Mesenchymal stem cell (in vitro differentiated cells and primary cell): ENCODE measurements at regions not wholly inside any gene's neighbourhood (a gene's known extent, or its start where the extent isn't known, plus 50 kb on each side); places are given as distances from the start of the nearest gene placed in this dataset.
A peak's percentile ranks its signal among the peaks of the same experiment; 100 is the strongest.

Experiments used
- DNase-seq: peaks from one replicate; pipeline ENCODE4 v3.0.0-alpha.2; 2013
- H2AFZ ChIP-seq: one replicate; pipeline ENCODE4 v1.6.1; 2013; ENCODE audit warnings: low read depth, mild to moderate bottlenecking, control low read depth, inconsistent platforms, low read length, moderate library complexity
- H2AK5ac ChIP-seq: 2 replicates; pipeline ENCODE4 v1.6.1; 2013; ENCODE audit warnings: low read length, moderate library complexity, mild to moderate bottlenecking, inconsistent platforms; ENCODE audit not compliant: severe bottlenecking
- H2BK120ac ChIP-seq: one replicate; pipeline ENCODE4 v1.6.1; 2013; ENCODE audit warnings: low read depth, mild to moderate bottlenecking, inconsistent platforms, low read length, moderate library complexity
- H2BK12ac ChIP-seq, 2 experiments: one replicate each; pipeline ENCODE4 v1.6.1; 2013; ENCODE audit warnings: inconsistent platforms in 2 of 2, low read length in 2 of 2, mild to moderate bottlenecking in 2 of 2, moderate library complexity in 2 of 2, control low read depth in 1 of 2
- H2BK15ac ChIP-seq: one replicate; pipeline ENCODE4 v1.6.1; 2013; ENCODE audit warnings: mild to moderate bottlenecking, low read depth, inconsistent platforms; ENCODE audit not compliant: poor library complexity, severe bottlenecking
- H2BK5ac ChIP-seq: 2 replicates; pipeline ENCODE4 v1.6.1; 2013; ENCODE audit warnings: low read depth, mild to moderate bottlenecking, low read length, control low read depth, inconsistent platforms; ENCODE audit not compliant: poor library complexity, severe bottlenecking
- H3K14ac ChIP-seq, 2 experiments: one replicate each; pipeline ENCODE4 v1.6.1; 2013; ENCODE audit warnings: inconsistent platforms in 2 of 2, low read length in 2 of 2, control low read depth in 1 of 2, mild to moderate bottlenecking in 1 of 2, moderate library complexity in 1 of 2
- H3K18ac ChIP-seq, 2 experiments: one replicate each; pipeline ENCODE4 v1.6.1; 2013; ENCODE audit warnings: inconsistent platforms in 2 of 2, low read length in 2 of 2, control low read depth in 1 of 2, low read depth in 1 of 2, mild to moderate bottlenecking in 1 of 2
- H3K23ac ChIP-seq, 2 experiments: one replicate each; pipeline ENCODE4 v1.6.1; 2013; ENCODE audit warnings: inconsistent platforms in 2 of 2, low read length in 2 of 2, mild to moderate bottlenecking in 2 of 2, moderate library complexity in 2 of 2, control low read depth in 1 of 2
- H3K27ac ChIP-seq: 2 replicates; pipeline ENCODE4 v1.5.1; 2013; ENCODE audit warnings: mild to moderate bottlenecking, moderate library complexity, low read length, control low read depth, inconsistent platforms; ENCODE audit not compliant: poor library complexity, severe bottlenecking
- H3K27me3 ChIP-seq, 2 experiments: 2 replicates each; pipeline versions ENCODE4 v1.6.1 to v1.7.0; 2013; ENCODE audit warnings: low read length in 2 of 2, mild to moderate bottlenecking in 2 of 2, moderate library complexity in 2 of 2, control low read depth in 1 of 2, inconsistent platforms in 1 of 2; ENCODE audit not compliant: control insufficient read depth in 1 of 2, insufficient read depth in 1 of 2
- H3K36me3 ChIP-seq, 2 experiments: 2 replicates each; pipeline versions ENCODE4 v1.6.1 to v1.7.0; 2013; ENCODE audit warnings: low read length in 2 of 2, control low read depth in 1 of 2, inconsistent platforms in 1 of 2, low read depth in 1 of 2, mild to moderate bottlenecking in 1 of 2; ENCODE audit not compliant: insufficient read depth in 2 of 2, control insufficient read depth in 1 of 2
- H3K4ac ChIP-seq, 2 experiments: one replicate each; pipeline ENCODE4 v1.6.1; 2013; ENCODE audit warnings: inconsistent platforms in 2 of 2, low read length in 2 of 2, mild to moderate bottlenecking in 2 of 2, moderate library complexity in 2 of 2, control low read depth in 1 of 2, low read depth in 1 of 2
- H3K4me1 ChIP-seq: 2 replicates; pipeline ENCODE4 v1.6.1; 2013; ENCODE audit warnings: low read depth, low read length, control low read depth; ENCODE audit not compliant: control insufficient read depth, insufficient read depth
- H3K4me2 ChIP-seq: 2 replicates; pipeline ENCODE4 v1.6.1; 2013; ENCODE audit warnings: low read length, mild to moderate bottlenecking, inconsistent platforms; ENCODE audit not compliant: poor library complexity, severe bottlenecking
- H3K4me3 ChIP-seq, 2 experiments: 2 replicates each; pipeline versions ENCODE4 v1.5.1 to v1.7.0; 2013; ENCODE audit warnings: low read length in 2 of 2, mild to moderate bottlenecking in 2 of 2, control low read depth in 1 of 2, low read depth in 1 of 2; ENCODE audit not compliant: insufficient read depth in 1 of 2
- H3K79me1 ChIP-seq: replicated peaks from 2 replicates; pipeline ENCODE4 v1.6.1; 2013; ENCODE audit warnings: mild to moderate bottlenecking, control low read depth, low read length, inconsistent platforms; ENCODE audit not compliant: poor library complexity, severe bottlenecking
- H3K9ac ChIP-seq: 2 replicates; pipeline ENCODE4 v1.7.0; 2013; ENCODE audit warnings: mild to moderate bottlenecking, low read length, moderate library complexity
- H3K9me3 ChIP-seq: 2 replicates; pipeline ENCODE4 v1.7.0; 2013; ENCODE audit warnings: mild to moderate bottlenecking, low read length; ENCODE audit not compliant: control insufficient read depth
- H4K8ac ChIP-seq: one replicate; pipeline ENCODE4 v1.6.1; 2013; ENCODE audit warnings: inconsistent platforms, mild to moderate bottlenecking, low read length, moderate library complexity
- H4K91ac ChIP-seq: one replicate; pipeline ENCODE4 v1.6.1; 2013; ENCODE audit warnings: mild to moderate bottlenecking, low read length, inconsistent platforms
- WGBS: methylation state at CpG from one replicate; pipeline ENCODE4 v1.1.7; 2013; ENCODE audit warnings: mixed read lengths; 5-methylcytosine and 5-hydroxymethylcytosine counted together

DNA sequence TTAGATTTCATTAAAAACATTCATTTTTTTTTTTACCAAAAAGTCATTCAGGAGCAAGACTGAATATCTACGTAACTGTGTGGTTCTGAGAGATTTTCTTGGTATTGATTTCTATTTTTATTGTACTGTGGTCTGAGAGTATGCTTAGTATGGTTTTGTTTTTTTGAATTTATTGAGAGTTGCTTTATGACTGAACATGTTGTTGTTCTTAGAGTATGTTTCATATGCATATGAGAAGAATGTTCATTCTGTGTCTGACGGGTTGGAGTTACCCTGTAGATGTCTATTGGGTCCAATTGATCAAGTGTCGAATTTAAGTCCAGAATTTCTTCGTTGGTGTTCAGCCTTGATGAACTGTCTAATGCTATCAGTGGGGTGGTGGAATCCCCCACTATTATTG lies 306.0 kb upstream of the KCNJ16 start:
- H2AFZ ChIP-seq, result no peak overlapping the region
- H3K9me3 ChIP-seq, result no peaks in the 10 kb centered on the region
- no peak overlapping the region for H4K91ac ChIP-seq
- no peak overlapping the region for H3K4me2 ChIP-seq
- H3K27me3 ChIP-seq, result no peaks in the 10 kb centered on the region
- no peaks in the 10 kb centered on the region for H3K36me3 ChIP-seq
- H3K9ac ChIP-seq, result no peak overlapping the region
- no peak overlapping the region for H3K4me3 ChIP-seq
- no peak overlapping the region for H3K18ac ChIP-seq
- no peak overlapping the region for H4K8ac ChIP-seq
- no peak overlapping the region for H2BK120ac ChIP-seq
- H3K14ac ChIP-seq, result no peak overlapping the region
- WGBS, result 93% methylated on average over 4 of the region's 4 CpGs
- no peak overlapping the region for H2AK5ac ChIP-seq
- H3K79me1 ChIP-seq, result no peaks in the 10 kb centered on the region
- H3K27ac ChIP-seq, result no peak overlapping the region
- no peaks in the 10 kb centered on the region for H3K4me1 ChIP-seq
- no peak overlapping the region for H2BK5ac ChIP-seq
- H2BK15ac ChIP-seq, result no peak overlapping the region
- no peak overlapping the region for H3K23ac ChIP-seq
- no peak overlapping the region for H3K4ac ChIP-seq
- DNase-seq, result no peak
- H2BK12ac ChIP-seq, result no peak overlapping the region

GRCh38 chr17:69773081-69773480 lies 301.9 kb upstream of the KCNJ16 start:
- H3K9ac ChIP-seq, result no peak overlapping the region
- H3K4me3 ChIP-seq, result no peak overlapping the region
- no peak overlapping the region for H2BK15ac ChIP-seq
- H2BK12ac ChIP-seq, result no peak overlapping the region
- H3K4ac ChIP-seq, result no peak overlapping the region
- no peak overlapping the region for H4K91ac ChIP-seq
- no peak overlapping the region for H2AK5ac ChIP-seq
- WGBS, result 97% methylated on average over 3 of the region's 3 CpGs
- H3K23ac ChIP-seq, result no peak overlapping the region
- no peaks in the 10 kb centered on the region for H3K36me3 ChIP-seq
- no peaks in the 10 kb centered on the region for H3K9me3 ChIP-seq
- no peak overlapping the region for H3K27ac ChIP-seq
- H3K79me1 ChIP-seq, result no peaks in the 10 kb centered on the region
- no peak overlapping the region for H3K14ac ChIP-seq
- no peak overlapping the region for H2BK120ac ChIP-seq
- no peak overlapping the region for H2AFZ ChIP-seq
- H3K4me1 ChIP-seq, result no peaks in the 10 kb centered on the region
- H4K8ac ChIP-seq, result no peak overlapping the region
- H3K18ac ChIP-seq, result no peak overlapping the region
- DNase-seq, result peak; percentile 3
- H2BK5ac ChIP-seq, result no peak overlapping the region
- H3K4me2 ChIP-seq, result no peak overlapping the region
- no peaks in the 10 kb centered on the region for H3K27me3 ChIP-seq

DNA sequence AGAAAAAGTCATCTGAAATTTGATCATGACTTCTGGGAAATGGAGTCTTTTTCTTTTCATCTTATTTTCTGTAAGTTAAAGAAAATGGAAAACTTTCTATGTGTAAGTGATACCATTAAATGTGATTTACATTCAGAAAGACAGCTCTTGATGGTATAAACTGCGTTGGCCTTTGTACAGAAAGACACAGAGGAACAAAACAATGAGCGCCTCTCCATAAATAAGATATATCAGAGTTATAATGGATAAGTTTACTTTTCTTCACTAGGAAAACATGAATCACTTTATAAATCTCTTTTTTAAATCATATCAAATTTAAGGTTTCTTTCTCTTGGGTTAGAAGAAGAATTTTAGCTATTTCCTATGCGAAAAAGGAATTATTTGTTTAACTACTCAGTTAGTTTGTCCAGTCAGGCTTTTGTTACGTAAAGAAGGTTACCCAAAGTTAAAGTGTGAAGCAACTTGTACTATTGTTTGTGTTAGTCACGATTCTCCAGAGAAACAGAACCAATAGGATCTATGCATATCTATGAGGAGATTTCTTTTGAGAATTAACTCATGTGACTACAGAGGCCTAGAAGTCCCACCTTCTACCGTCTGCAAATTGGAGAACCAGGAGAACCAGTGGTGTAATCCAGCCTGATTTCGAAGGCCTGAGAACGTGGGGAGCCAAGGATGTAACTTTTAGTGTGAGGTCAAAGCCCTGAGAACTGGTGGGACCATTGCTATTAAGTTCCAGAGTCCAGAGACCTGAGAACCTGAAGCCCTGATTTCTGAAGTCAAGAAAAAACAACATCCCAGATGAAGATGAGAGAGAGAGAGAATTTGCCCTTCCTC lies 295.4 kb upstream of the KCNJ16 start:
- Histone ChIP-seq H3K14ac (no peak overlapping the region), H2BK12ac (no peak overlapping the region), H3K27ac (no peak overlapping the region), H3K23ac (no peak overlapping the region), H3K4me2 (no peak overlapping the region), H2BK120ac (no peak overlapping the region), H3K4ac (no peak overlapping the region), H2AK5ac (no peak overlapping the region), H4K8ac (no peak overlapping the region), H3K79me1 (no peaks in the 10 kb centered on the region), H3K4me1 (no peaks in the 10 kb centered on the region), H4K91ac (peak overlapping the region; percentile 15), H2BK15ac (peak overlapping the region; percentile 52), H3K18ac (peak overlapping the region in 1 of 2 experiments; percentile 21), H3K36me3 (no peaks in the 10 kb centered on the region), H3K27me3 (no peaks in the 10 kb centered on the region), H2AFZ (no peak overlapping the region), H3K9me3 (peaks cover 6% of the 10 kb centered on the region), H2BK5ac (no peak overlapping the region), H3K9ac (no peak overlapping the region), H3K4me3 (no peak overlapping the region)
- peak; percentile 37 for DNase-seq
- 87% methylated on average over 6 of the region's 8 CpGs for WGBS

GRCh38 chr17:69783865-69784264 lies 291.2 kb upstream of the KCNJ16 start:
- peaks cover 6% of the 10 kb centered on the region for H3K9me3 ChIP-seq
- no peaks in the 10 kb centered on the region for H3K4me1 ChIP-seq
- 84% methylated on average over 1 of the region's 3 CpGs for WGBS
- no peak for DNase-seq
- H2BK5ac ChIP-seq, result no peak overlapping the region
- no peaks in the 10 kb centered on the region for H3K79me1 ChIP-seq
- no peak overlapping the region for H3K18ac ChIP-seq
- H3K4me2 ChIP-seq, result no peak overlapping the region
- H2AFZ ChIP-seq, result no peak overlapping the region
- H3K4me3 ChIP-seq, result no peak overlapping the region
- no peak overlapping the region for H3K27ac ChIP-seq
- no peaks in the 10 kb centered on the region for H3K27me3 ChIP-seq
- no peak overlapping the region for H3K23ac ChIP-seq
- H3K9ac ChIP-seq, result no peak overlapping the region
- no peaks in the 10 kb centered on the region for H3K36me3 ChIP-seq
- no peak overlapping the region for H2AK5ac ChIP-seq
- H4K8ac ChIP-seq, result no peak overlapping the region
- no peak overlapping the region for H2BK15ac ChIP-seq
- H3K14ac ChIP-seq, result no peak overlapping the region
- no peak overlapping the region for H2BK12ac ChIP-seq
- no peak overlapping the region for H4K91ac ChIP-seq
- no peak overlapping the region for H2BK120ac ChIP-seq
- no peak overlapping the region for H3K4ac ChIP-seq
